OCI-LY3 (cell line): ENCODE measurements at regions not wholly inside any gene's neighbourhood (a gene's known extent, or its start where the extent isn't known, plus 50 kb on each side); places are given as distances from the start of the nearest gene placed in this dataset.

Experiments used
- EZH2phosphoT487 ChIP-seq: fragments of 200-600 bp; shearing (Covaris generic); IDR thresholded peaks from 2 replicates; pipeline ENCODE4 v1.6.1; 2018; ENCODE audit warnings: antibody characterized with exemption, mixed run types, low read depth
- TF ChIP-seq, protein P1 (sequence below): fragments of 200-600, 300-600 bp; sonication (generic); IDR thresholded peaks from 2 replicates; pipeline ENCODE4 v1.5.1; 2014; ENCODE audit warnings: antibody characterized with exemption, low read length, low read depth

DNA sequence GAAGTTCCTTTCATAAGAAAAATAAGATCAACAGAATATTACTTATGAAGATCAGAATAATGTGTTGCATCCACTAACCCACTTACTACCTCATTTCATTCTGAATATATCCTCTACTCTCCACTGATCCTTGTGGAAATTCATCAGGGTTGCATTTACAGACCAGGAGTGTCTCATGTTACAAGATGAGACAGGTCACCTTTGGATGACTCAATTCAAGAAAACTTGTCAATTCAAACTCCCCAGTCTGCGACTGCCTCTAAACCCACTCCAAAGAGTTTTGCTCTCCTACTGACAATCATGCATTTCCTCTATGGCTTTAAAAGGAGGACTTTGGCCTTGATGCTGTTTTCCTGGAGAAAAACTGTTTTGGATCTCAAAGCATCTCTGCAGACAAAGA lies 68.4 kb downstream of the ID4 start:
- TF ChIP-seq, protein P1, sequence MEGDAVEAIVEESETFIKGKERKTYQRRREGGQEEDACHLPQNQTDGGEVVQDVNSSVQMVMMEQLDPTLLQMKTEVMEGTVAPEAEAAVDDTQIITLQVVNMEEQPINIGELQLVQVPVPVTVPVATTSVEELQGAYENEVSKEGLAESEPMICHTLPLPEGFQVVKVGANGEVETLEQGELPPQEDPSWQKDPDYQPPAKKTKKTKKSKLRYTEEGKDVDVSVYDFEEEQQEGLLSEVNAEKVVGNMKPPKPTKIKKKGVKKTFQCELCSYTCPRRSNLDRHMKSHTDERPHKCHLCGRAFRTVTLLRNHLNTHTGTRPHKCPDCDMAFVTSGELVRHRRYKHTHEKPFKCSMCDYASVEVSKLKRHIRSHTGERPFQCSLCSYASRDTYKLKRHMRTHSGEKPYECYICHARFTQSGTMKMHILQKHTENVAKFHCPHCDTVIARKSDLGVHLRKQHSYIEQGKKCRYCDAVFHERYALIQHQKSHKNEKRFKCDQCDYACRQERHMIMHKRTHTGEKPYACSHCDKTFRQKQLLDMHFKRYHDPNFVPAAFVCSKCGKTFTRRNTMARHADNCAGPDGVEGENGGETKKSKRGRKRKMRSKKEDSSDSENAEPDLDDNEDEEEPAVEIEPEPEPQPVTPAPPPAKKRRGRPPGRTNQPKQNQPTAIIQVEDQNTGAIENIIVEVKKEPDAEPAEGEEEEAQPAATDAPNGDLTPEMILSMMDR: no peak
- no peak for TF ChIP-seq EZH2phosphoT487
